CD4-positive, alpha-beta T cell (primary cell): ENCODE measurements at regions not wholly inside any gene's neighbourhood (a gene's known extent, or its start where the extent isn't known, plus 50 kb on each side); places are given as distances from the start of the nearest gene placed in this dataset.

Experiments used
- ATAC-seq: fragments of 200-7000 bp; cut with Tn5 transposase; one replicate; pipeline ENCODE4 v1.10.0; 2022; ENCODE audit warnings: mild to moderate bottlenecking; ENCODE audit not compliant: poor library complexity
- CTCF ChIA-PET: fragments of 350-600 bp; sonication (Branson Sonifier 250); formaldehyde crosslinking; loops from one replicate; lab custom pipeline; 2021; ENCODE audit warnings: antibody characterized with exemption, inconsistent platforms; lab: Charles Lee
- POLR2A ChIA-PET: fragments of 350-600 bp; sonication (Branson Sonifier 250); formaldehyde crosslinking; loops from one replicate; lab custom pipeline; 2021; ENCODE audit warnings: antibody characterized with exemption, inconsistent platforms; lab: Charles Lee
- DNase-seq, 14 experiments: peaks; one replicate each; pipeline ENCODE4 v3.0.0-alpha.2; 2013 to 2020; ENCODE audit warnings: mixed read lengths in 2 of 14
- H3K27ac ChIP-seq, 2 donors: one replicate each; pipeline versions ENCODE4 v1.5.1 to v1.7.0; 2013; ENCODE audit warnings: low read length in 2 of 2, low read depth in 1 of 2, mild to moderate bottlenecking in 1 of 2
- H3K27me3 ChIP-seq, 2 experiments: 1 replicate in 1 of 2; 2 replicates in 1 of 2; pipeline versions ENCODE4 v1.6.1 to v1.7.0; 2013; ENCODE audit warnings: low read length in 2 of 2, control low read depth in 1 of 2, mild to moderate bottlenecking in 1 of 2, moderate library complexity in 1 of 2; ENCODE audit not compliant: insufficient read depth in 2 of 2, control insufficient read depth in 1 of 2
- H3K36me3 ChIP-seq: one replicate; pipeline ENCODE4 v1.6.1; 2013; ENCODE audit warnings: low read length, control low read depth; ENCODE audit not compliant: insufficient read depth
- H3K4me1 ChIP-seq: one replicate; pipeline ENCODE4 v1.6.1; 2013; ENCODE audit warnings: low read length, control low read depth; ENCODE audit not compliant: insufficient read depth
- H3K4me3 ChIP-seq: one replicate; pipeline ENCODE4 v1.5.1; 2013; ENCODE audit warnings: mild to moderate bottlenecking, low read length, moderate library complexity
- H3K9me3 ChIP-seq, 2 experiments: 1 replicate in 1 of 2; 2 replicates in 1 of 2; pipeline versions ENCODE4 v1.6.1 to v1.7.0; 2013; ENCODE audit warnings: low read length in 2 of 2, mild to moderate bottlenecking in 2 of 2, control low read depth in 1 of 2, moderate library complexity in 1 of 2; ENCODE audit not compliant: control insufficient read depth in 1 of 2, insufficient read depth in 1 of 2
- H3K27ac Mint-ChIP-seq: one replicate; pipeline ENCODE4 v1.8.0; 2020; ENCODE audit warnings: mixed read lengths
- H3K27me3 Mint-ChIP-seq: one replicate; pipeline ENCODE4 v1.8.0; 2021; ENCODE audit warnings: mixed read lengths
- H3K36me3 Mint-ChIP-seq: one replicate; pipeline ENCODE4 v1.8.0; 2021; ENCODE audit warnings: low read depth, mixed read lengths
- H3K4me1 Mint-ChIP-seq: one replicate; pipeline ENCODE4 v1.8.0; 2021; ENCODE audit warnings: low read depth, mixed read lengths
- H3K4me3 Mint-ChIP-seq: one replicate; pipeline ENCODE4 v1.8.0; 2020; ENCODE audit warnings: mild to moderate bottlenecking, mixed read lengths
- H3K9me3 Mint-ChIP-seq: one replicate; pipeline ENCODE4 v1.8.0; 2020; ENCODE audit warnings: mixed read lengths
- CTCF ChIP-seq: fragments of 200-600 bp; IDR thresholded peaks from one replicate; pipeline ENCODE4 v1.8.0; 2022; ENCODE audit warnings: antibody characterized with exemption, mild to moderate bottlenecking
- intact Hi-C, 2 experiments: fragments of 100-400 bp; cut with DNase I in 1 of 2; cut with micrococcal nuclease in 1 of 2; formaldehyde crosslinking; loops; one replicate each; pipeline versions ENCODE4 v1.15.1 to v1.9.0; 2023 to 2025; cut with DNase I, micrococcal nuclease

GRCh38 chr11:45379162-45379863 is 93.2 kb upstream of the SYT13 start:
- no peak overlapping the region for H3K4me3 ChIP-seq
- no peak overlapping the region for H3K27ac ChIP-seq
- peaks cover 39% of the 10 kb centered on the region for H3K4me1 ChIP-seq
- no peaks in the 10 kb centered on the region for H3K9me3 ChIP-seq
- Mint-ChIP-seq H3K27ac (no peak overlapping the region), H3K27me3 (peaks cover 8% of the 10 kb centered on the region), H3K36me3 (no peaks in the 10 kb centered on the region), H3K4me1 (peaks cover 41% of the 10 kb centered on the region), H3K9me3 (no peaks in the 10 kb centered on the region), H3K4me3 (no peak overlapping the region)
- no peaks in the 10 kb centered on the region for H3K27me3 ChIP-seq
- TF ChIP-seq CTCF, result no peak
- DNase-seq, result no peak
- ChIA-PET POLR2A (no interaction called here), CTCF (no interaction called here)
- no peaks in the 10 kb centered on the region for H3K36me3 ChIP-seq
- ATAC-seq, result no peak
- intact Hi-C loops, result loop anchor here in 1 of 2 experiments (5.0 kb wide), 1 partner anchor 592 kb away; no protein-coding TSS in a partner anchor

GRCh38 chr11:45378516-45378915 is 92.4 kb upstream of the SYT13 start:
- no peak for TF ChIP-seq CTCF
- H3K9me3 Mint-ChIP-seq, result no peaks in the 10 kb centered on the region
- DNase-seq, result no peak
- peaks cover 7% of the 10 kb centered on the region for H3K27me3 Mint-ChIP-seq
- Histone ChIP-seq H3K27ac (no peak overlapping the region), H3K4me1 (peaks cover 39% of the 10 kb centered on the region), H3K36me3 (no peaks in the 10 kb centered on the region), H3K9me3 (no peaks in the 10 kb centered on the region), H3K4me3 (no peak overlapping the region), H3K27me3 (no peaks in the 10 kb centered on the region)
- intact Hi-C loops, result loop anchor here in 1 of 2 experiments (5.0 kb wide), 1 partner anchor 591 kb away; no protein-coding TSS in a partner anchor
- ChIA-PET CTCF (no interaction called here), POLR2A (no interaction called here)
- no peak for ATAC-seq
- H3K27ac Mint-ChIP-seq, result no peak overlapping the region
- H3K36me3 Mint-ChIP-seq, result no peaks in the 10 kb centered on the region
- no peak overlapping the region for H3K4me3 Mint-ChIP-seq
- H3K4me1 Mint-ChIP-seq, result peaks cover 43% of the 10 kb centered on the region

- Histone ChIP-seq H3K4me1 (peaks cover 34% of the 10 kb centered on the region), H3K27ac (peak overlapping the region in 1 of 2 donors; percentile 54), H3K9me3 (no peaks in the 10 kb centered on the region), H3K27me3 (no peaks in the 10 kb centered on the region), H3K4me3 (no peak overlapping the region), H3K36me3 (no peaks in the 10 kb centered on the region)
- peaks cover 38% of the 10 kb centered on the region for H3K4me1 Mint-ChIP-seq
- H3K4me3 Mint-ChIP-seq, result no peak overlapping the region
- peak overlapping the region; percentile 57 for H3K27ac Mint-ChIP-seq
- peaks cover 18% of the 10 kb centered on the region for H3K27me3 Mint-ChIP-seq
- H3K9me3 Mint-ChIP-seq, result no peaks in the 10 kb centered on the region
- intact Hi-C loops, result loop anchor here in 1 of 2 experiments (5.0 kb wide), 1 partner anchor 587 kb away; no protein-coding TSS in a partner anchor
- ATAC-seq (peak; percentile 70), DNase-seq (peak in 5 of 14 experiments; percentile 18 to 76 (median 66))
- ChIA-PET POLR2A (no interaction called here), CTCF (no interaction called here)
- TF ChIP-seq CTCF, result no peak
- H3K36me3 Mint-ChIP-seq, result no peaks in the 10 kb centered on the region
Measured at GRCh38 chr11:45374653-45375059, 88.5 kb upstream of the SYT13 start.
